Omental fat pad (tissue), 3 donors: ENCODE measurements at regions not wholly inside any gene's neighbourhood (a gene's known extent, or its start where the extent isn't known, plus 50 kb on each side); places are given as distances from the start of the nearest gene placed in this dataset.

Experiments
- ATAC-seq: fragments of 150-250 bp; one replicate; pipeline ENCODE4 v1.9.1; 2016; ENCODE audit warnings: mild to moderate bottlenecking, moderate library complexity; ENCODE audit not compliant: low FRiP score
- DNase-seq: peaks from one replicate; pipeline ENCODE4 v3.0.0-alpha.2; 2019; ENCODE audit warnings: low spot score
- CTCF ChIP-seq, 3 donors: fragments of 450-650 bp; IDR thresholded peaks; one replicate each; pipeline ENCODE4 v1.5.1; 2016 to 2017; ENCODE audit warnings: antibody characterized with exemption in 3 of 3, mild to moderate bottlenecking in 3 of 3, moderate library complexity in 2 of 3

- ATAC-seq (no peak), DNase-seq (no peak)
- no peak for TF ChIP-seq CTCF (IDR thresholded peaks at IDR 0.05)
These were observed 549.3 kb upstream of the IL12A start for GRCh38 chr3:159439346-159439745.

GRCh38 chr3:159441279-159441678, 547.4 kb upstream of the IL12A start:
- ATAC-seq (no peak), DNase-seq (no peak)
- TF ChIP-seq CTCF (IDR thresholded peaks at IDR 0.05) = no peak

- DNase-seq = no peak
- no peak for ATAC-seq
- no peak for TF ChIP-seq CTCF (IDR thresholded peaks at IDR 0.05)
These were observed 545.4 kb upstream of the IL12A start for GRCh38 chr3:159443266-159443665.

GRCh38 chr3:159447841-159448240, 540.8 kb upstream of the IL12A start:
- no peak for ATAC-seq
- DNase-seq = no peak
- TF ChIP-seq CTCF (IDR thresholded peaks at IDR 0.05) = no peak

GRCh38 chr3:159448902-159449301, 539.7 kb upstream of the IL12A start:
- no peak for TF ChIP-seq CTCF (IDR thresholded peaks at IDR 0.05)
- ATAC-seq (no peak), DNase-seq (no peak)

GRCh38 chr3:159451067-159451466, 537.6 kb upstream of the IL12A start:
- DNase-seq (no peak), ATAC-seq (no peak)
- TF ChIP-seq CTCF (IDR thresholded peaks at IDR 0.05) = no peak

GRCh38 chr3:159451482-159451881, 537.2 kb upstream of the IL12A start:
- no peak for TF ChIP-seq CTCF (IDR thresholded peaks at IDR 0.05)
- no peak for ATAC-seq
- no peak for DNase-seq
